ENCODE measurements at regions not wholly inside any gene's neighbourhood (a gene's known extent, or its start where the extent isn't known, plus 50 kb on each side); places are given as distances from the start of the nearest gene placed in this dataset.

GRCh38 chr17:14864127-14864526, 401.0 kb downstream of the PMP22 start:
- DNase-seq: no peak
- Histone ChIP-seq H3K4me3 (no peak overlapping the region), H3K36me3 (no peaks in the 10 kb centered on the region), H3K4me1 (no peaks in the 10 kb centered on the region), H3K27me3 (peaks cover 3% of the 10 kb centered on the region), H3K9me3 (no peaks in the 10 kb centered on the region), H3K27ac (no peak overlapping the region)
- intact Hi-C loops (cut with DNase I): no loop called here
- ATAC-seq: no peak
- TF ChIP-seq CTCF (IDR thresholded peaks at IDR 0.05): no peak

DNA sequence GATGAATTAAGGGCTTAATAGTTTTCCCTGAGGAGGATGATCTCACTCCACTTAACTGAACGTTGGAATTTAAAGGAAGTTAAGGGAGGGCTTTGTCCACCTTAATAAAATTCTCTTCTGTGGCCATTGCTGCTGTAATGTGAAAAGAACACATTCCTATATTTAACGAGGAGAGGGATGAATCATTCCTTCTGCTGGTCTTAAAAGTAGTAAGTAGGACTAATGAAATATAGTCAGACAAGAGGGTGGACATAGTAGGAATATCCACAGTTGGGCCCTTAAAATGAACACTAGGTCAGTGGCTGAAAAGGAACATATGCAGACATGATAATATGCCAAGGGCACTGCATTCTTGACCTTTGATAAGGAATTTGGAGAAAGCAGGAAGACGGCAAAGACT, 405.6 kb downstream of the PMP22 start:
- DNase-seq (no peak), ATAC-seq (no peak)
- no peak overlapping the region for H3K4me3 ChIP-seq
- H3K36me3 ChIP-seq: no peaks in the 10 kb centered on the region
- intact Hi-C loops (cut with DNase I): no loop called here
- H3K4me1 ChIP-seq: no peaks in the 10 kb centered on the region
- no peak for TF ChIP-seq CTCF (IDR thresholded peaks at IDR 0.05)
- H3K9me3 ChIP-seq: no peaks in the 10 kb centered on the region
- H3K27ac ChIP-seq: no peak overlapping the region
- no peaks in the 10 kb centered on the region for H3K27me3 ChIP-seq

GRCh38 chr17:14856176-14856575, 408.9 kb downstream of the PMP22 start:
- no peaks in the 10 kb centered on the region for H3K27me3 ChIP-seq
- no peak for ATAC-seq
- no peaks in the 10 kb centered on the region for H3K36me3 ChIP-seq
- TF ChIP-seq CTCF (IDR thresholded peaks at IDR 0.05): no peak
- no peak overlapping the region for H3K4me3 ChIP-seq
- H3K27ac ChIP-seq: no peak overlapping the region
- no peak for DNase-seq
- H3K4me1 ChIP-seq: no peaks in the 10 kb centered on the region
- intact Hi-C loops (cut with DNase I): no loop called here
- no peaks in the 10 kb centered on the region for H3K9me3 ChIP-seq

DNA sequence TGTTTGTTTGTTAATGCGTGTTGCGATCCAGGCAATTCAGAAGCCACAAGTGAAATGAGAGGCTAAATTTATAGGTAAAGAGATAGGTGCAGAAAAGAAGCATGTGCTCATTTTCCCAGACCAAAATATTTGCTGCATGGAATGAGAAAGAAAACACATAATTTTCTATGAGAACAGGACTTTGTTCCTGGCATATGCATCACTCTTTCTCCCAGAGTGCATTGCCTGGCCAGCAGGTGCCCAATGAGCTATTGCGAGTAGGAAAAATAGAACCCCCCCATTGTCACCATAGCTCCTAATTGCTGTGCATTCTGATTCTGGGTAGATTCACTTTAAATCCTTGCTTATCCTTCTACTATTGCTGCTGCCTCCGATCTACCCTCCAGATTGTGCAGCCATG, 410.4 kb downstream of the PMP22 start:
- no peaks in the 10 kb centered on the region for H3K9me3 ChIP-seq
- no peaks in the 10 kb centered on the region for H3K4me1 ChIP-seq
- H3K36me3 ChIP-seq: no peaks in the 10 kb centered on the region
- no peak for DNase-seq
- intact Hi-C loops (cut with DNase I): no loop called here
- H3K27ac ChIP-seq: no peak overlapping the region
- no peak for ATAC-seq
- H3K4me3 ChIP-seq: no peak overlapping the region
- no peak for TF ChIP-seq CTCF (IDR thresholded peaks at IDR 0.05)
- no peaks in the 10 kb centered on the region for H3K27me3 ChIP-seq

DNA sequence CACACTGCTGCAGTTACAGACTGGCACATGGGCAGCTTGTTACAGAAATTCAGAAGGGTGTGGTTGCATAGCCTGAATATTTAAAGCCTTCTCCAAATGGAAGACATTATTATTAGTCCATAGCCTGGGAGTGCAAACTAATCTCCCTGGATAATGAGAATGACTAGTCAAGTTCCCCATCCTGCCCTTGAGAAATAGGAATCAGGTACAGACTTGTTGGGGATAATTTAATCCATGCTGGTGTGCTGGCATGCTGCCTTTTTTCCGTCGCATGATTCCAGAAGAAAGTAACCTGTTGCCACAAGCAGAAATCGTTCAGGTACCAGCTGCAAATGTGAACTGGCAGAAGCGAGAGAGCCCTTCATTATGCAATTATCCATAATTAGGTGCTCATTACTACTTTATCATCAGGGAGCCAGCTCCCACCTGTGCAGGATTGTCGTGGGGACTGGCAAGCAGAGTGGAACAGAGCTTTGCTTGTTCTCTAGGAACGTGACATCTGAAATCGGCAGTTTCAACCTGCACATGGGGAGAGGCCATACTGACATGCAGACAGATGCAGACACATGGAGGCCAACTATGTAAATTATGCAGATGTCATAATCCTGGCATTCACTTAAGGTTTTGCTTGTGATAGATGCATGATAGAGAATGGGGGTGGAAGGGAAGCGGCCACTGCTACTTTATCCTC, 419.4 kb downstream of the PMP22 start:
- Histone ChIP-seq H3K27ac (no peak overlapping the region), H3K4me3 (no peak overlapping the region), H3K27me3 (no peaks in the 10 kb centered on the region), H3K4me1 (no peaks in the 10 kb centered on the region), H3K36me3 (no peaks in the 10 kb centered on the region), H3K9me3 (no peaks in the 10 kb centered on the region)
- intact Hi-C loops (cut with DNase I): no loop called here
- DNase-seq (no peak), ATAC-seq (no peak)
- no peak for TF ChIP-seq CTCF (IDR thresholded peaks at IDR 0.05)

Measured in upper lobe of right lung (tissue), 1 donor.